H1 (cell line): ENCODE measurements at regions not wholly inside any gene's neighbourhood (a gene's known extent, or its start where the extent isn't known, plus 50 kb on each side); places are given as distances from the start of the nearest gene placed in this dataset.

Experiments
- CTCF ChIA-PET: fragments of 300-600 bp; sonication (Branson Sonifier 250); formaldehyde crosslinking; loops from one replicate; lab custom pipeline; 2021; ENCODE audit not compliant: partially characterized antibody; lab: Charles Lee
- POLR2A ChIA-PET: fragments of 300-600 bp; sonication (Branson Sonifier 250); formaldehyde crosslinking; loops from one replicate; lab custom pipeline; 2021; ENCODE audit warnings: inconsistent platforms; ENCODE audit not compliant: partially characterized antibody; lab: Charles Lee
- DNase-seq, 2 experiments: peaks; one replicate each; pipeline versions ENCODE4 v3.0.0 to v3.0.0-alpha.2; 2010 to 2022; ENCODE audit warnings: low spot score in 2 of 2, low read depth in 1 of 2, mixed read lengths in 1 of 2
- FAIRE-seq: peaks from 2 replicates; lab custom pipeline; 2011; peaks lifted over from hg19 to GRCh38; lab: Jason Lieb, UNC
- H2AFZ ChIP-seq: 2 replicates; pipeline ENCODE4 v1.8.1; 2012; ENCODE audit warnings: low read length, inconsistent platforms
- H2AK5ac ChIP-seq: 2 replicates; pipeline ENCODE4 v1.6.1; 2013; ENCODE audit warnings: low read depth, low read length
- H2BK120ac ChIP-seq: replicated peaks from 2 replicates; pipeline ENCODE3; 2013; ENCODE audit warnings: low read depth, low read length, inconsistent platforms
- H2BK12ac ChIP-seq: 2 replicates; pipeline ENCODE4 v1.6.1; 2013; ENCODE audit warnings: low read depth, low read length
- H2BK15ac ChIP-seq: 2 replicates; pipeline ENCODE4 v1.6.1; 2013; ENCODE audit warnings: low read length
- H2BK20ac ChIP-seq: 2 replicates; pipeline ENCODE4 v1.6.1; 2013; ENCODE audit warnings: low read length
- H2BK5ac ChIP-seq: 2 replicates; pipeline ENCODE4 v1.6.1; 2013; ENCODE audit warnings: low read depth, low read length
- H3K14ac ChIP-seq: 2 replicates; pipeline ENCODE4 v1.6.1; 2013; ENCODE audit warnings: inconsistent platforms; ENCODE audit not compliant: insufficient read length
- H3K18ac ChIP-seq: 2 replicates; pipeline ENCODE4 v1.6.1; 2013; ENCODE audit warnings: low read length; ENCODE audit errors: extremely low read depth
- H3K23ac ChIP-seq: 2 replicates; pipeline ENCODE4 v1.6.1; 2013; ENCODE audit warnings: inconsistent platforms; ENCODE audit not compliant: insufficient read length
- H3K23me2 ChIP-seq: 2 replicates; pipeline ENCODE4 v1.6.1; 2013; ENCODE audit warnings: low read depth, low read length
- H3K27ac ChIP-seq: 2 replicates; pipeline ENCODE4 v1.6.1; 2011; ENCODE audit warnings: low read depth, low read length, inconsistent platforms
- H3K27me3 ChIP-seq, 4 experiments: replicated peaks in 1 of 4; 1 replicate in 1 of 4; 2 replicates in 3 of 4; pipeline versions ENCODE4 v1.6.1 to v1.8.1; 2011 to 2013; ENCODE audit warnings: low read length in 3 of 4, mild to moderate bottlenecking in 3 of 4, inconsistent platforms in 2 of 4, mixed read lengths in 2 of 4, moderate library complexity in 1 of 4; ENCODE audit not compliant: control insufficient read depth in 3 of 4, insufficient read depth in 3 of 4; ENCODE audit errors: extremely low read depth in 1 of 4
- H3K36me3 ChIP-seq, 4 experiments: 2 replicates each; pipeline versions ENCODE4 v1.6.1 to v1.8.1; 2011 to 2013; ENCODE audit warnings: mild to moderate bottlenecking in 4 of 4, low read length in 3 of 4, moderate library complexity in 2 of 4, control low read depth in 1 of 4, inconsistent platforms in 1 of 4; ENCODE audit not compliant: insufficient read depth in 4 of 4, control insufficient read depth in 2 of 4
- H3K4ac ChIP-seq: replicated peaks from 2 replicates; pipeline ENCODE3; 2013; ENCODE audit warnings: low read length, low read depth, mixed read lengths, inconsistent platforms; ENCODE audit not compliant: insufficient read length
- H3K4me1 ChIP-seq, 4 experiments: replicated peaks in 1 of 4; 1 replicate in 1 of 4; 2 replicates in 3 of 4; pipeline versions ENCODE4 v1.6.1 to v1.8.1; 2011 to 2013; ENCODE audit warnings: low read length in 3 of 4, inconsistent platforms in 2 of 4, mixed read lengths in 1 of 4; ENCODE audit not compliant: insufficient read depth in 4 of 4, control insufficient read depth in 3 of 4
- H3K4me2 ChIP-seq, 2 experiments: 2 replicates each; pipeline versions ENCODE4 v1.6.1 to v1.8.1; 2011 to 2013; ENCODE audit warnings: low read depth in 2 of 2, low read length in 2 of 2, control low read depth in 1 of 2, inconsistent platforms in 1 of 2, mild to moderate bottlenecking in 1 of 2; ENCODE audit not compliant: insufficient read depth in 1 of 2
- H3K4me3 ChIP-seq, 4 experiments: fragments of 200-600, 300-600 bp in 1 of 4; sonication (generic), shearing (Covaris generic), sonication (Bioruptor Twin) in 1 of 4; 2 replicates each; pipeline versions ENCODE4 v1.5.1 to v1.8.1; 2011 to 2016; ENCODE audit warnings: low read length in 4 of 4, low read depth in 3 of 4, control low read depth in 2 of 4, inconsistent platforms in 2 of 4, mild to moderate bottlenecking in 2 of 4, mixed read lengths in 1 of 4, moderate library complexity in 1 of 4; ENCODE audit not compliant: insufficient read depth in 2 of 4; ENCODE audit errors: extremely low read depth in 1 of 4
- H3K56ac ChIP-seq: replicated peaks from 2 replicates; pipeline ENCODE3; 2013; ENCODE audit warnings: low read depth, mild to moderate bottlenecking, mixed read lengths, low read length, inconsistent platforms; ENCODE audit not compliant: insufficient read length
- H3K79me1 ChIP-seq: 2 replicates; pipeline ENCODE4 v1.6.1; 2013; ENCODE audit warnings: low read depth, low read length, control low read depth
- H3K79me2 ChIP-seq, 2 experiments: 2 replicates each; pipeline versions ENCODE4 v1.6.1 to v1.8.1; 2012 to 2013; ENCODE audit warnings: low read length in 2 of 2, mild to moderate bottlenecking in 2 of 2, inconsistent platforms in 1 of 2; ENCODE audit not compliant: insufficient read depth in 2 of 2, control insufficient read depth in 1 of 2
- H3K9ac ChIP-seq, 4 experiments: replicated peaks in 1 of 4; 1 replicate in 1 of 4; 2 replicates in 3 of 4; pipeline versions ENCODE4 v1.6.1 to v1.8.1; 2011 to 2013; ENCODE audit warnings: low read depth in 3 of 4, low read length in 3 of 4, control low read depth in 2 of 4, mild to moderate bottlenecking in 2 of 4, moderate library complexity in 2 of 4, inconsistent platforms in 1 of 4; ENCODE audit errors: extremely low read depth in 1 of 4
- H3K9me3 ChIP-seq, 2 experiments: 2 replicates each; pipeline versions ENCODE4 v1.6.1 to v1.8.1; 2012 to 2013; ENCODE audit warnings: mild to moderate bottlenecking in 2 of 2, moderate library complexity in 2 of 2, control low read depth in 1 of 2, inconsistent platforms in 1 of 2, low read depth in 1 of 2, low read length in 1 of 2, mixed read lengths in 1 of 2; ENCODE audit not compliant: insufficient read depth in 2 of 2
- H4K20me1 ChIP-seq, 2 experiments: replicated peaks in 1 of 2; 2 replicates each; pipeline versions ENCODE3 to v1.8.1; 2011 to 2013; ENCODE audit warnings: inconsistent platforms in 2 of 2, low read length in 2 of 2, mild to moderate bottlenecking in 1 of 2; ENCODE audit not compliant: insufficient read depth in 2 of 2, control insufficient read depth in 1 of 2
- H4K5ac ChIP-seq: 2 replicates; pipeline ENCODE4 v1.6.1; 2013; ENCODE audit warnings: low read length, low read depth, mixed read lengths, inconsistent platforms; ENCODE audit not compliant: insufficient read length
- H4K8ac ChIP-seq: 2 replicates; pipeline ENCODE4 v1.8.0; 2013; ENCODE audit warnings: mild to moderate bottlenecking, moderate library complexity, low read length, inconsistent platforms; ENCODE audit not compliant: insufficient read depth; ENCODE audit errors: extremely low read depth
- H4K91ac ChIP-seq: replicated peaks from 2 replicates; pipeline ENCODE3; 2013; ENCODE audit warnings: low read length, mixed read lengths, inconsistent platforms; ENCODE audit not compliant: insufficient read length
- BRCA1 ChIP-seq: IDR thresholded peaks from 2 replicates; pipeline ENCODE4 v1.6.1; 2012; ENCODE audit warnings: low read depth, low read length, improper control_type of control experiment
- CBX8 ChIP-seq: fragments of 300-800, 300-1000 bp; sonication (generic); IDR thresholded peaks from 2 replicates; pipeline ENCODE4 v1.7.1; 2016; ENCODE audit warnings: low read depth, low read length, borderline replicate concordance
- CHD1 ChIP-seq: IDR thresholded peaks from 2 replicates; pipeline ENCODE4 v1.6.1; 2012; ENCODE audit warnings: low read depth, low read length, improper control_type of control experiment
- CREB1 ChIP-seq: IDR thresholded peaks from 2 replicates; pipeline ENCODE4 v1.6.1; 2012; ENCODE audit warnings: inconsistent platforms
- CTBP2 ChIP-seq: IDR thresholded peaks from 2 replicates; pipeline ENCODE4 v1.7.0; 2011; ENCODE audit warnings: borderline replicate concordance, mild to moderate bottlenecking, moderate library complexity, mixed read lengths, low read length; ENCODE audit not compliant: insufficient read depth, insufficient read length
- CTCF ChIP-seq, 3 experiments: IDR thresholded peaks; 1 replicate in 2 of 3; 2 replicates in 1 of 3; pipeline versions ENCODE4 v1.5.1 to v1.6.1; 2011; ENCODE audit warnings: low read length in 3 of 3, mild to moderate bottlenecking in 3 of 3, inconsistent platforms in 2 of 3, low read depth in 1 of 3, moderate library complexity in 1 of 3; ENCODE audit not compliant: insufficient read depth in 1 of 3; ENCODE audit errors: control extremely low read depth in 1 of 3
- KDM5A ChIP-seq: fragments of 200-600 bp; IDR thresholded peaks from 2 replicates; pipeline ENCODE4 v1.7.1; 2012; ENCODE audit warnings: mild to moderate bottlenecking, low read length, inconsistent platforms, mixed read lengths
- MAFK ChIP-seq: IDR thresholded peaks from 2 replicates; pipeline ENCODE4 v1.6.1; 2012; ENCODE audit warnings: low read depth, mild to moderate bottlenecking, improper control_type of control experiment, low read length
- NANOG ChIP-seq: IDR thresholded peaks from 2 replicates; pipeline ENCODE4 v1.6.1; 2011; ENCODE audit warnings: low read length, low read depth, mild to moderate bottlenecking, inconsistent platforms; ENCODE audit not compliant: insufficient read depth, poor library complexity, severe bottlenecking
- NRF1 ChIP-seq: IDR thresholded peaks from 2 replicates; pipeline ENCODE4 v1.6.1; 2011; ENCODE audit warnings: mild to moderate bottlenecking, low read depth, low read length, improper control_type of control experiment
- PHF8 ChIP-seq: fragments of 200-600 bp; sonication (generic); conservative IDR thresholded peaks from 2 replicates; pipeline ENCODE4 v1.7.1; 2012; ENCODE audit warnings: low read depth, mild to moderate bottlenecking, inconsistent platforms, low read length, moderate library complexity
- SIN3A ChIP-seq, 2 experiments: IDR thresholded peaks in 1 of 2; conservative IDR thresholded peaks in 1 of 2; 2 replicates each; pipeline ENCODE4 v1.6.1; 2011 to 2012; ENCODE audit warnings: low read length in 2 of 2, improper control_type of control experiment in 1 of 2, low read depth in 1 of 2, mild to moderate bottlenecking in 1 of 2
- SIRT6 ChIP-seq: IDR thresholded peaks from one replicate; pipeline ENCODE4 v1.7.1; 2012; ENCODE audit warnings: low read length, inconsistent platforms
- WGBS, 2 experiments: shearing (Covaris generic) in 1 of 2; methylation state at CpG; one replicate each; pipeline versions ENCODE4 v1.1.6 to v1.1.7; 2013 to 2015; ENCODE audit warnings: low lambda C conversion rate in 2 of 2, mixed read lengths in 2 of 2, inconsistent platforms in 1 of 2, low coverage in 1 of 2, missing lambda C conversion rate in 1 of 2; ENCODE audit not compliant: insufficient replicate concordance in 2 of 2, insufficient coverage in 1 of 2, insufficient read length in 1 of 2; ENCODE audit errors: extremely low coverage in 1 of 2, missing lambda C conversion rate in 1 of 2; 5-methylcytosine and 5-hydroxymethylcytosine counted together

DNA sequence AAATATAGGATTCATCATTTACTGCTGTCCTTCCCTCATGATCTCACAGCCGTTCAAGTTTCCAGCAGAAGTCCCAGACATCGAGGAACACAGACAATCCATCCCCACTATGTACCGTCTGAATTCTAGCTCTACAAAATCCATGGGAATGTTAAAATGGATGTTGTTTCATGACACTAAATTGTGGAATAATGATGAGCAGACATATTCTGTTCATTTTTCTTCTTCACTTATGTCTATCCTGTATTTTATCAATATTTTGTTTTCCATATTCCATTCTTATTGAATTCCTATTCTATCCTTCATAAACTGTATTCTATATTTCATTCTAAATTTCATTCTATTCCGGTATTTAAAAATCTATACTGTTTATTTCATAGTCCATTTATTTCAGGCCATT lies 71.8 kb downstream of the NUDT10 start:
- H3K79me1 ChIP-seq: no peaks in the 10 kb centered on the region
- H3K14ac ChIP-seq: no peak overlapping the region
- no peaks in the 10 kb centered on the region for H4K20me1 ChIP-seq
- no peak overlapping the region for H2AK5ac ChIP-seq
- no peaks in the 10 kb centered on the region for H3K36me3 ChIP-seq
- FAIRE-seq (no peak), DNase-seq (no peak)
- H2BK15ac ChIP-seq: no peak overlapping the region
- H2BK120ac ChIP-seq: no peak overlapping the region
- no peaks in the 10 kb centered on the region; the same call in 1 of the 2 replicates for H3K23me2 ChIP-seq
- H3K4me1 ChIP-seq: peaks cover 0 to 4% (median 1%) of the 10 kb centered on the region in 4 experiments; a peak in 4 of 7 replicates
- CTCF ChIA-PET: no interaction called here
- no peak overlapping the region for H3K9ac ChIP-seq
- H3K18ac ChIP-seq: no peak overlapping the region
- no peak overlapping the region for H2BK12ac ChIP-seq
- POLR2A ChIA-PET: no interaction called here
- H4K5ac ChIP-seq: no peak overlapping the region
- H3K27me3 ChIP-seq: no peaks in the 10 kb centered on the region
- H4K91ac ChIP-seq: no peak overlapping the region
- H2BK5ac ChIP-seq: no peak overlapping the region
- H3K9me3 ChIP-seq: no peaks in the 10 kb centered on the region
- H3K4ac ChIP-seq: no peak overlapping the region
- 97% methylated on average over 4 of the region's 4 CpGs; no CpG with 5 or more reads in 1 of the 2 experiments for WGBS, 2 experiments
- no peak overlapping the region for H4K8ac ChIP-seq
- no peaks in the 10 kb centered on the region for H3K79me2 ChIP-seq
- H3K4me3 ChIP-seq: no peak overlapping the region
- no peak overlapping the region for H3K4me2 ChIP-seq
- no peak overlapping the region for H3K56ac ChIP-seq
- no peak overlapping the region for H3K27ac ChIP-seq
- H3K23ac ChIP-seq: no peak overlapping the region
- no peak overlapping the region for H2AFZ ChIP-seq
- no peak overlapping the region for H2BK20ac ChIP-seq
- no peak for TF ChIP-seq MAFK
- no peak for TF ChIP-seq BRCA1
- no peak for TF ChIP-seq KDM5A
- no peak for TF ChIP-seq SIN3A (conservative IDR thresholded peaks at IDR 0.05 in 1 of 2, IDR thresholded peaks at IDR 0.05 in 1 of 2; ENCODE audit: low read depth in 1 of 2, low read length in 2 of 2)
- TF ChIP-seq SIRT6: no peak
- TF ChIP-seq CBX8: no peak
- no peak for TF ChIP-seq CTCF (IDR thresholded peaks at IDR 0.05; ENCODE audit: control extremely low read depth in 1 of 3, insufficient read depth in 1 of 3, low read depth in 1 of 3, low read length in 3 of 3)
- no peak for TF ChIP-seq NRF1
- no peak for TF ChIP-seq CREB1
- TF ChIP-seq CHD1: no peak
- TF ChIP-seq PHF8: no peak
- TF ChIP-seq NANOG: no peak
- TF ChIP-seq CTBP2: no peak
